ENCODE measurements at regions not wholly inside any gene's neighbourhood (a gene's known extent, or its start where the extent isn't known, plus 50 kb on each side); places are given as distances from the start of the nearest gene placed in this dataset.
"Not testable (repeated sequence)": the region's sequence is repeated elsewhere in the genome, so short reads cannot be mapped to it uniquely, and the experiment has no call there.

GRCh38 chr19:30943101-30943843 lies 406.0 kb downstream of the TSHZ3 start:
- Mint-ChIP-seq H3K4me1 (no peaks in the 10 kb centered on the region), H3K36me3 (no peaks in the 10 kb centered on the region), H3K9me3 (peaks cover 0 to 2% (median 0%) of the 10 kb centered on the region in 7 donors), H3K27ac (no peak overlapping the region), H3K4me3 (no peak overlapping the region), H3K27me3 (peaks cover 4% of the 10 kb centered on the region)
- H3K27ac ChIP-seq (ENCODE audit: insufficient read depth, low read length, poor library complexity, severe bottlenecking): no peak overlapping the region
- DNase-seq (no peak), ATAC-seq (ENCODE audit: low read depth in 2 of 2) (no peak)
- peaks cover 2% of the 10 kb centered on the region for H3K27me3 ChIP-seq (ENCODE audit: control insufficient read depth, insufficient read depth, low read length)
- H3K4me3 ChIP-seq (ENCODE audit: low read depth, low read length): no peak overlapping the region
- H3K4me1 ChIP-seq (ENCODE audit: control insufficient read depth, insufficient read depth, low read length, poor library complexity, severe bottlenecking): no peaks in the 10 kb centered on the region
- no peaks in the 10 kb centered on the region for H3K9me3 ChIP-seq (ENCODE audit: control insufficient read depth in 2 of 2, low read length in 2 of 2)
- no peaks in the 10 kb centered on the region for H3K36me3 ChIP-seq (ENCODE audit: control insufficient read depth, insufficient read depth, low read length)

- Mint-ChIP-seq H3K9me3 (peaks cover 0 to 2% (median 0%) of the 10 kb centered on the region in 7 donors), H3K36me3 (no peaks in the 10 kb centered on the region), H3K27ac (peak overlapping the region in 1 of 3 donors; percentile 14), H3K4me3 (no peak overlapping the region), H3K4me1 (no peaks in the 10 kb centered on the region), H3K27me3 (peaks cover 4% of the 10 kb centered on the region)
- ATAC-seq (ENCODE audit: low read depth in 2 of 2) (no peak), DNase-seq (no peak)
- Histone ChIP-seq H3K27me3 (ENCODE audit: control insufficient read depth, insufficient read depth, low read length) (peaks cover 2% of the 10 kb centered on the region), H3K4me3 (ENCODE audit: low read depth, low read length) (no peak overlapping the region), H3K4me1 (ENCODE audit: control insufficient read depth, insufficient read depth, low read length, poor library complexity, severe bottlenecking) (no peaks in the 10 kb centered on the region), H3K9me3 (ENCODE audit: control insufficient read depth in 2 of 2, low read length in 2 of 2) (no peaks in the 10 kb centered on the region), H3K36me3 (ENCODE audit: control insufficient read depth, insufficient read depth, low read length) (no peaks in the 10 kb centered on the region), H3K27ac (ENCODE audit: insufficient read depth, low read length, poor library complexity, severe bottlenecking) (no peak overlapping the region)
These were observed 406.6 kb downstream of the TSHZ3 start for GRCh38 chr19:30942636-30943035.

GRCh38 chr19:30941591-30941990 lies 407.6 kb downstream of the TSHZ3 start:
- H3K27ac Mint-ChIP-seq: no peak overlapping the region
- Histone ChIP-seq H3K27ac (ENCODE audit: insufficient read depth, low read length, poor library complexity, severe bottlenecking) (no peak overlapping the region), H3K4me1 (ENCODE audit: control insufficient read depth, insufficient read depth, low read length, poor library complexity, severe bottlenecking) (no peaks in the 10 kb centered on the region), H3K4me3 (ENCODE audit: low read depth, low read length) (no peak overlapping the region), H3K9me3 (ENCODE audit: control insufficient read depth in 2 of 2, low read length in 2 of 2) (no peaks in the 10 kb centered on the region), H3K27me3 (ENCODE audit: control insufficient read depth, insufficient read depth, low read length) (peaks cover 2% of the 10 kb centered on the region), H3K36me3 (ENCODE audit: control insufficient read depth, insufficient read depth, low read length) (no peaks in the 10 kb centered on the region)
- no peak overlapping the region for H3K4me3 Mint-ChIP-seq
- DNase-seq: no peak
- peaks cover 4% of the 10 kb centered on the region for H3K27me3 Mint-ChIP-seq
- no peaks in the 10 kb centered on the region for H3K36me3 Mint-ChIP-seq
- peaks cover 0 to 2% (median 0%) of the 10 kb centered on the region in 7 donors for H3K9me3 Mint-ChIP-seq
- no peak for ATAC-seq (ENCODE audit: low read depth in 2 of 2)
- no peaks in the 10 kb centered on the region for H3K4me1 Mint-ChIP-seq

GRCh38 chr19:30936276-30936675 lies 413.0 kb downstream of the TSHZ3 start:
- H3K36me3 Mint-ChIP-seq: no peaks in the 10 kb centered on the region
- H3K27me3 Mint-ChIP-seq: no peaks in the 10 kb centered on the region
- H3K4me3 Mint-ChIP-seq: no peak overlapping the region
- Histone ChIP-seq H3K27me3 (ENCODE audit: control insufficient read depth, insufficient read depth, low read length) (peaks cover 2% of the 10 kb centered on the region), H3K27ac (ENCODE audit: insufficient read depth, low read length, poor library complexity, severe bottlenecking) (no peak overlapping the region), H3K36me3 (ENCODE audit: control insufficient read depth, insufficient read depth, low read length) (no peaks in the 10 kb centered on the region), H3K4me1 (ENCODE audit: control insufficient read depth, insufficient read depth, low read length, poor library complexity, severe bottlenecking) (no peaks in the 10 kb centered on the region), H3K9me3 (ENCODE audit: control insufficient read depth in 2 of 2, low read length in 2 of 2) (no peaks in the 10 kb centered on the region), H3K4me3 (ENCODE audit: low read depth, low read length) (no peak overlapping the region)
- peaks cover 0 to 2% (median 0%) of the 10 kb centered on the region in 7 donors for H3K9me3 Mint-ChIP-seq
- no peaks in the 10 kb centered on the region for H3K4me1 Mint-ChIP-seq
- ATAC-seq (ENCODE audit: low read depth in 2 of 2): no peak
- H3K27ac Mint-ChIP-seq: no peak overlapping the region
- DNase-seq: no peak

- peaks cover 0 to 2% (median 0%) of the 10 kb centered on the region in 7 donors for H3K9me3 Mint-ChIP-seq
These were observed 414.1 kb downstream of the TSHZ3 start for GRCh38 chr19:30935146-30935545.

GRCh38 chr19:30933454-30933853 lies 415.8 kb downstream of the TSHZ3 start:
- not testable (repeated sequence) for DNase-seq; H3K4me1 ChIP-seq (ENCODE audit: control insufficient read depth, insufficient read depth, low read length, poor library complexity, severe bottlenecking); H3K27me3 Mint-ChIP-seq; H3K4me3 Mint-ChIP-seq; H3K4me1 Mint-ChIP-seq; H3K27ac ChIP-seq (ENCODE audit: insufficient read depth, low read length, poor library complexity, severe bottlenecking); H3K9me3 Mint-ChIP-seq; H3K27ac Mint-ChIP-seq; H3K9me3 ChIP-seq (ENCODE audit: control insufficient read depth in 2 of 2, low read length in 2 of 2); H3K36me3 ChIP-seq (ENCODE audit: control insufficient read depth, insufficient read depth, low read length); H3K27me3 ChIP-seq (ENCODE audit: control insufficient read depth, insufficient read depth, low read length); H3K4me3 ChIP-seq (ENCODE audit: low read depth, low read length); ATAC-seq (ENCODE audit: low read depth in 2 of 2); H3K36me3 Mint-ChIP-seq

More at GRCh38 chr19:30935146-30935545, 414.1 kb downstream of the TSHZ3 start:
- Mint-ChIP-seq H3K36me3 (no peaks in the 10 kb centered on the region), H3K27ac (no peak overlapping the region), H3K27me3 (no peaks in the 10 kb centered on the region), H3K4me1 (no peaks in the 10 kb centered on the region), H3K4me3 (no peak overlapping the region)
- Histone ChIP-seq H3K27ac (ENCODE audit: insufficient read depth, low read length, poor library complexity, severe bottlenecking) (no peak overlapping the region), H3K9me3 (ENCODE audit: control insufficient read depth in 2 of 2, low read length in 2 of 2) (no peaks in the 10 kb centered on the region), H3K4me3 (ENCODE audit: low read depth, low read length) (no peak overlapping the region), H3K36me3 (ENCODE audit: control insufficient read depth, insufficient read depth, low read length) (no peaks in the 10 kb centered on the region), H3K27me3 (ENCODE audit: control insufficient read depth, insufficient read depth, low read length) (peaks cover under 1% of the 10 kb centered on the region), H3K4me1 (ENCODE audit: control insufficient read depth, insufficient read depth, low read length, poor library complexity, severe bottlenecking) (no peaks in the 10 kb centered on the region)
- no peak for DNase-seq
- no peak for ATAC-seq (ENCODE audit: low read depth in 2 of 2)

- Mint-ChIP-seq H3K27me3 (no peaks in the 10 kb centered on the region), H3K9me3 (peaks cover 0 to 5% (median 1%) of the 10 kb centered on the region in 7 donors), H3K4me3 (no peak overlapping the region), H3K4me1 (no peaks in the 10 kb centered on the region), H3K36me3 (no peaks in the 10 kb centered on the region), H3K27ac (no peak overlapping the region)
- no peaks in the 10 kb centered on the region for H3K9me3 ChIP-seq (ENCODE audit: control insufficient read depth in 2 of 2, low read length in 2 of 2)
- H3K4me1 ChIP-seq (ENCODE audit: control insufficient read depth, insufficient read depth, low read length, poor library complexity, severe bottlenecking): no peaks in the 10 kb centered on the region
- no peak overlapping the region for H3K4me3 ChIP-seq (ENCODE audit: low read depth, low read length)
- H3K27ac ChIP-seq (ENCODE audit: insufficient read depth, low read length, poor library complexity, severe bottlenecking): no peak overlapping the region
- no peak for DNase-seq
- H3K36me3 ChIP-seq (ENCODE audit: control insufficient read depth, insufficient read depth, low read length): no peaks in the 10 kb centered on the region
- no peaks in the 10 kb centered on the region for H3K27me3 ChIP-seq (ENCODE audit: control insufficient read depth, insufficient read depth, low read length)
- ATAC-seq (ENCODE audit: low read depth in 2 of 2): no peak
These were observed 416.4 kb downstream of the TSHZ3 start for GRCh38 chr19:30932854-30933253.

All from CD4-positive, CD25-positive, alpha-beta regulatory T cell (primary cell).